Activated B cell treated with CpG ODN at 0.5 μM for 24 hours (primary cell): ENCODE measurements at regions not wholly inside any gene's neighbourhood (a gene's known extent, or its start where the extent isn't known, plus 50 kb on each side); places are given as distances from the start of the nearest gene placed in this dataset.

ENCODE experiments used
- ATAC-seq: fragments of 200-7000 bp; cut with Tn5 transposase; one replicate; pipeline ENCODE4 v1.10.0; 2021; ENCODE audit warnings: low read depth, mild to moderate bottlenecking, moderate library complexity
- CTCF ChIA-PET: fragments of 350-600 bp; sonication (Branson Sonifier 250); formaldehyde crosslinking; loops from one replicate; lab custom pipeline; 2021; ENCODE audit warnings: antibody characterized with exemption; lab: Charles Lee
- POLR2A ChIA-PET: fragments of 350-600 bp; sonication (Branson Sonifier 250); formaldehyde crosslinking; loops from one replicate; lab custom pipeline; 2021; ENCODE audit warnings: antibody characterized with exemption; lab: Charles Lee
- DNase-seq: peaks from one replicate; pipeline ENCODE4 v3.0.0; 2022
- H3K27ac Mint-ChIP-seq: one replicate; pipeline ENCODE4 v1.8.0; 2020; ENCODE audit warnings: mixed read lengths
- H3K27me3 Mint-ChIP-seq: one replicate; pipeline ENCODE4 v1.8.0; 2021; ENCODE audit warnings: mixed read lengths
- H3K36me3 Mint-ChIP-seq: one replicate; pipeline ENCODE4 v1.8.0; 2021; ENCODE audit warnings: low read depth, mixed read lengths
- H3K4me1 Mint-ChIP-seq: one replicate; pipeline ENCODE4 v1.8.0; 2021; ENCODE audit warnings: mixed read lengths
- H3K4me3 Mint-ChIP-seq: one replicate; pipeline ENCODE4 v1.8.0; 2020; ENCODE audit warnings: mild to moderate bottlenecking, mixed read lengths
- H3K9me3 Mint-ChIP-seq: one replicate; pipeline ENCODE4 v1.8.0; 2020; ENCODE audit warnings: mixed read lengths
- intact Hi-C: fragments of 100-400 bp; cut with micrococcal nuclease; formaldehyde crosslinking; loops from one replicate; pipeline ENCODE4 v1.15.1; 2024
- TF ChIP-seq, protein P1 (sequence below): fragments of 200-600 bp; IDR thresholded peaks from one replicate; pipeline ENCODE4 v1.8.0; 2022; ENCODE audit warnings: antibody characterized with exemption, mild to moderate bottlenecking

DNA sequence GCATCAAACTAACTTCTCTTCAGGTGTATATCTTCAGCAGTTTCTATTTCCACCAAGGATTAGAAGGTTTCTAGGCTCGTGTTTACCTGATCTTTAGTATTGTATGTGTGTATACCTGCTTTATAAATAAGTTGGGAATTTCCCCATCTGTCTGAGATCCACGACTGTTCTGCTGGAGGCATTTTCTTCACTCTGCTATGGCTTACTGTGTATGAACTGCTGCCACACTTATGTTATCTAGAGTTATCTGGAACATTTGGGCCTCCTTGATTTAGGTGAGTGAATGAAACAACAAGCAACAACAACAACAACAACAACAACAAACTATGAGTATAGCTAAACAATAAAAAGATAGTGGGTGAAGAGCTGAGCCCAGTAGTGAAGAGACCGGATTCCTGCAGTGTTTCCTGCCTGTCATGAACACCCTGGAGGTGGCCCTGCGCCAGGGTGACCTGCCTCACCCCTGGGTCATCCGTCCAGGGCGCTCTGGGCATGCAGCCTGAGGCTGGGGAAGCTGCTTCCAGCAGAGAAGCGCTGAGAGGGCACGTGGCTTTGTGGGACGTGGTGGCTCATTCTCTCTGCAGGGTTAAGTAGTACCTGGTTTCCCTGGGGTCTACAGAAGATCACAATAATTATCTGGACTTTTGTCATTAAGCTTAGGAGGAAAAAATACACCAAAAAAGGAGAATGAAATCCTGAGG lies 56.1 kb upstream of the GATA6 start:
- TF ChIP-seq, protein P1, sequence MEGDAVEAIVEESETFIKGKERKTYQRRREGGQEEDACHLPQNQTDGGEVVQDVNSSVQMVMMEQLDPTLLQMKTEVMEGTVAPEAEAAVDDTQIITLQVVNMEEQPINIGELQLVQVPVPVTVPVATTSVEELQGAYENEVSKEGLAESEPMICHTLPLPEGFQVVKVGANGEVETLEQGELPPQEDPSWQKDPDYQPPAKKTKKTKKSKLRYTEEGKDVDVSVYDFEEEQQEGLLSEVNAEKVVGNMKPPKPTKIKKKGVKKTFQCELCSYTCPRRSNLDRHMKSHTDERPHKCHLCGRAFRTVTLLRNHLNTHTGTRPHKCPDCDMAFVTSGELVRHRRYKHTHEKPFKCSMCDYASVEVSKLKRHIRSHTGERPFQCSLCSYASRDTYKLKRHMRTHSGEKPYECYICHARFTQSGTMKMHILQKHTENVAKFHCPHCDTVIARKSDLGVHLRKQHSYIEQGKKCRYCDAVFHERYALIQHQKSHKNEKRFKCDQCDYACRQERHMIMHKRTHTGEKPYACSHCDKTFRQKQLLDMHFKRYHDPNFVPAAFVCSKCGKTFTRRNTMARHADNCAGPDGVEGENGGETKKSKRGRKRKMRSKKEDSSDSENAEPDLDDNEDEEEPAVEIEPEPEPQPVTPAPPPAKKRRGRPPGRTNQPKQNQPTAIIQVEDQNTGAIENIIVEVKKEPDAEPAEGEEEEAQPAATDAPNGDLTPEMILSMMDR: no peak
- intact Hi-C loops: no loop called here
- Mint-ChIP-seq H3K27ac (no peak overlapping the region), H3K4me1 (no peaks in the 10 kb centered on the region), H3K27me3 (no peaks in the 10 kb centered on the region), H3K9me3 (no peaks in the 10 kb centered on the region), H3K36me3 (no peaks in the 10 kb centered on the region), H3K4me3 (no peak overlapping the region)
- POLR2A ChIA-PET: no interaction called here
- DNase-seq (no peak), ATAC-seq (no peak)
- CTCF ChIA-PET: no interaction called here

- no peaks in the 10 kb centered on the region for H3K9me3 Mint-ChIP-seq
- H3K27me3 Mint-ChIP-seq: no peaks in the 10 kb centered on the region
- no peak overlapping the region for H3K4me3 Mint-ChIP-seq
- H3K36me3 Mint-ChIP-seq: no peaks in the 10 kb centered on the region
- ATAC-seq (no peak), DNase-seq (no peak)
- intact Hi-C loops: no loop called here
- H3K27ac Mint-ChIP-seq: no peak overlapping the region
- ChIA-PET CTCF (no interaction called here), POLR2A (no interaction called here)
- no peaks in the 10 kb centered on the region for H3K4me1 Mint-ChIP-seq
- TF ChIP-seq, protein P1: no peak
These were observed 54.7 kb upstream of the GATA6 start for GRCh38 chr18:22114526-22115321.

DNA sequence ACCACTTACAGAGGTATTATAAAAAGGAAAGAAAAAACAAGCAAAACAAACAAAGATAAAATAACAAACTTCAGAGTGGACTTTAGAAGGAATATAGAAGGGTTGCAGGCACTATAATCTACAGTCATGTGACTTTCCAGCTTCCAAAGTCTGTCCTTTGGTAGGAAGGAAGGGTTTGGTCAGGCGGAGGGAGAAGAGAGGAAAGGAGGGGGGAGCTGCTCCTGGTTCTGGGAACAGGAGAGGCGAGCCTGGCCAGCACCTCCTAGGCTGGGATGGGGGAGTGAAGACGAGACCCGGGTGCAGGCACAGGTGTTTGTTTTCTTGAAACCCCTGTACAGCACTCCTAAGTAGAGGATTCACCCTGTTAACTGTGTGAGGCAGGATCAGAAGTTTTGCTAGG lies 53.8 kb upstream of the GATA6 start:
- DNase-seq (no peak), ATAC-seq (no peak)
- intact Hi-C loops: no loop called here
- Mint-ChIP-seq H3K4me3 (no peak overlapping the region), H3K27ac (no peak overlapping the region), H3K36me3 (no peaks in the 10 kb centered on the region), H3K4me1 (no peaks in the 10 kb centered on the region), H3K9me3 (no peaks in the 10 kb centered on the region), H3K27me3 (no peaks in the 10 kb centered on the region)
- POLR2A ChIA-PET: no interaction called here
- CTCF ChIA-PET: no interaction called here
- TF ChIP-seq, protein P1: no peak
